ENCODE measurements at regions not wholly inside any gene's neighbourhood (a gene's known extent, or its start where the extent isn't known, plus 50 kb on each side); places are given as distances from the start of the nearest gene placed in this dataset.

DNA sequence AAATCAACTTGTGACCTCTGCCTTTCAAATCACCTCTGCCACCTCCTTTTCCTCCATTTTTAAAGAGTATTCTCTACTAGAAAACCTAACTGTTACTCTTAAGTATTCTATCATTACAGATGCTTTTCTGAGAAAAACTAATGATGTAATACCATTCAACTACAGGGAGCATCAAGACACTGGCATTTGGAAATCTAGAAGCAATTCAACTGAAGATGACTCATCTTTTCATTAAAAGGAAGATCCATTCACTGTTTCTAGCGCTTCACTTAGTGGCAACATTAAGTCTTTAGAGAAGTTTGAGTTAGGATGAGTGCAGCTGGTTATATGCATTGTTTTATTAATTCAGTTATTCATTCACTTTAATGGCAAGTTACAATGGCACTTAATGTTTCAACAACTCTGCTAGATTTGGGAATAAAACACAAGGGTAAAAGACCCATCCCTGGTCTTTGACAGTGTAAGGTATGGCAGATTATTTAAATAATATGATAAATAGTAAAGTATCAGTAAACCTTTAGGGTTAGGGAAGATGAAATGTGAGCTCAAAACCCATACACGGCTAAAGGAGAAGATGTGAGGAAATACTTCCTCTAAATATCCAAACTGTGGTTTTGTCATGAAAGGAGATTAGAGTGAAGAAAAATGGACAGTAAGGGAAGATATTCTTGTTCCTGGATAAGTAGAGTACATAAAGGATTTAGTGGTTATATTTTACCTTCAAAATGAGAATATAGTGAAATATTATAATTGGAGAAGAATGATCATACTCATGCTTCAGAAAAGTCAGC, 61.7 kb downstream of the KCNJ2 start:
- no peak overlapping the region for H3K4me3 ChIP-seq
- no peaks in the 10 kb centered on the region for H3K9me3 ChIP-seq
- H3K27ac ChIP-seq = no peak overlapping the region
- TF ChIP-seq, protein P1, sequence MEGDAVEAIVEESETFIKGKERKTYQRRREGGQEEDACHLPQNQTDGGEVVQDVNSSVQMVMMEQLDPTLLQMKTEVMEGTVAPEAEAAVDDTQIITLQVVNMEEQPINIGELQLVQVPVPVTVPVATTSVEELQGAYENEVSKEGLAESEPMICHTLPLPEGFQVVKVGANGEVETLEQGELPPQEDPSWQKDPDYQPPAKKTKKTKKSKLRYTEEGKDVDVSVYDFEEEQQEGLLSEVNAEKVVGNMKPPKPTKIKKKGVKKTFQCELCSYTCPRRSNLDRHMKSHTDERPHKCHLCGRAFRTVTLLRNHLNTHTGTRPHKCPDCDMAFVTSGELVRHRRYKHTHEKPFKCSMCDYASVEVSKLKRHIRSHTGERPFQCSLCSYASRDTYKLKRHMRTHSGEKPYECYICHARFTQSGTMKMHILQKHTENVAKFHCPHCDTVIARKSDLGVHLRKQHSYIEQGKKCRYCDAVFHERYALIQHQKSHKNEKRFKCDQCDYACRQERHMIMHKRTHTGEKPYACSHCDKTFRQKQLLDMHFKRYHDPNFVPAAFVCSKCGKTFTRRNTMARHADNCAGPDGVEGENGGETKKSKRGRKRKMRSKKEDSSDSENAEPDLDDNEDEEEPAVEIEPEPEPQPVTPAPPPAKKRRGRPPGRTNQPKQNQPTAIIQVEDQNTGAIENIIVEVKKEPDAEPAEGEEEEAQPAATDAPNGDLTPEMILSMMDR (IDR thresholded peaks at IDR 0.05) = no peak
- H3K36me3 ChIP-seq = no peaks in the 10 kb centered on the region
- intact Hi-C loops (cut with DNase I) = no loop called here
- no peaks in the 10 kb centered on the region for H3K4me1 ChIP-seq
- no peak for DNase-seq (ENCODE audit: low spot score in 2 of 2)
- H3K27me3 ChIP-seq = no peaks in the 10 kb centered on the region

DNA sequence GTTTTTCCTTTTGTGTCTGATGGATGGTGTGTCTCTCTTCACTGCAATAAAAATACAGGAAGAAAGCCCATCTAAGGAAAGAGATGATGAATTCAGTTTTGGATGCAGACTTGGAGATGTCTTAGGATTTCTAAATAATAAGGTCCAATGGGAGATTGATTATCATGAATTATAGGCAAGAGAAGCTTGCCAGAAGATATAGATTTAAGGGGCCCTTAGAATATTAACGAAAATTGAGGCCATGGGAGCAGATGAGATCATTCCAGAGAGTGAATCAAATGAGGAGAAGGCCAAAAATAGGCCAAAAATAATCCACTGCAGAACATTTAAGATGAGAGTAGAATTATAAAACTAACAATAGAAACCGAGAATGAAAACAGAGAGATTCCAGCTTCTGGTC, 63.1 kb downstream of the KCNJ2 start:
- intact Hi-C loops (cut with DNase I) = no loop called here
- no peak for DNase-seq (ENCODE audit: low spot score in 2 of 2)
- Histone ChIP-seq H3K9me3 (no peaks in the 10 kb centered on the region), H3K27ac (no peak overlapping the region), H3K27me3 (no peaks in the 10 kb centered on the region), H3K36me3 (no peaks in the 10 kb centered on the region), H3K4me3 (no peak overlapping the region), H3K4me1 (no peaks in the 10 kb centered on the region)
- TF ChIP-seq, protein P1 (IDR thresholded peaks at IDR 0.05) = no peak

DNA sequence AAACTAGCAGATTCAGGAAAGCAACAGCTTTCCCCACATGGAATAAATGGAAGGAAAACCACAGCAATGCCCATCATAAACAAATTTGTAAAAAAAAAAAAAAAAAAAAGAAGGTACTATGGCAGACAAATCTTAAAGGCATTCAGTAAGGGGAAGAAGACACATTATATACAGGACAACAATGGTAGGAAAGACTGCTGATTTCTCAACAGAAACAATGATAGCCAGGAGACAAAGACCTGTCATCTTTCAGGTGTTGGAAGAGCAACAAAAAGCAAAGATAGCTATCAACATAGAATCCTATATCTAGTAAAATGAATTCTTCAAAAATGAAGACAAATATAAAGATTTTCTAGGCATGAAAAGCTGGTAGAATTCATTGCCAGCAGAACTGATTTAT, 65.9 kb downstream of the KCNJ2 start:
- H3K27ac ChIP-seq = no peak overlapping the region
- intact Hi-C loops (cut with DNase I) = no loop called here
- no peaks in the 10 kb centered on the region for H3K9me3 ChIP-seq
- no peaks in the 10 kb centered on the region for H3K4me1 ChIP-seq
- H3K27me3 ChIP-seq = no peaks in the 10 kb centered on the region
- H3K36me3 ChIP-seq = no peaks in the 10 kb centered on the region
- no peak overlapping the region for H3K4me3 ChIP-seq
- no peak for DNase-seq (ENCODE audit: low spot score in 2 of 2)
- TF ChIP-seq, protein P1 (IDR thresholded peaks at IDR 0.05) = no peak

DNA sequence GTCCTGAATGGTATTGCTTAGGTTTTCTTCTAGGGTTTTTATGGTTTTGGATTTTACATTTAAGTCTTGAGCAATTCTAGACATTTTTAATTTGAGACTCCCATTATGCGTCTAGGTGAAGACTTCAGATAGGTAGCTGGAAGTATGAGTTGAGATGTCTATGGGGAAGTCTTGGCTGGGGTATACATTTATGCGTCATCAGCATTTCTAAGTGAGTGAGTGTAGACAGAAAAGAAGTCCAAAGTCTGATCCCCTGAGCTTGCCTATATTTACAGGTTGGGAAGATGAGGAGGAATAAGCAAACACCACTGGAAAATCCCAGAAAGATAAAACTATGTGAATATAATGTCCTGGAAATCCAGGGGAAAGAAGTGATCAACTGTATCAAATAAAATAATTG, 68.9 kb downstream of the KCNJ2 start:
- H3K4me3 ChIP-seq = no peak overlapping the region
- H3K9me3 ChIP-seq = no peaks in the 10 kb centered on the region
- no peaks in the 10 kb centered on the region for H3K36me3 ChIP-seq
- no peaks in the 10 kb centered on the region for H3K27me3 ChIP-seq
- DNase-seq (ENCODE audit: low spot score in 2 of 2) = no peak
- intact Hi-C loops (cut with DNase I) = no loop called here
- H3K27ac ChIP-seq = no peak overlapping the region
- TF ChIP-seq, protein P1 (IDR thresholded peaks at IDR 0.05) = no peak
- H3K4me1 ChIP-seq = no peaks in the 10 kb centered on the region

DNA sequence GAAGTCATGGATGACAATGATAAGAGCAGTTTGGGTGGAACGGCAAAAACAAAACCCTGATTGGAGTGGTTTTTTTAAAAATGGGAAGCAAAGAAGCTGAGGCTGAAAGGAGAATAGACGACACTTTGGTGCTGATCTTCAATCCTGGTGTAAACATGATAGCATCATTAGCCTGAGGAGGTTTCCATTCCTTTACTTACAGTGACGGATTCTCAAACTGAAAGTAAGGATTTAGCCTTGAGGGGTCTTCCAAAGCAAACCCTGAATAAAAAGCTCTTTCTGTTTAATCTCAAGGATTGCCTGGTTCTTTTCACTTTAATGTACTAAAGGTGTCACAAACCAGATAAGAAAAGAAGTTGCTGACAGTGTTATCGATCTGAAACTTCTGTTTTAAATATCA, 69.3 kb downstream of the KCNJ2 start:
- TF ChIP-seq, protein P1 (IDR thresholded peaks at IDR 0.05) = no peak
- intact Hi-C loops (cut with DNase I) = no loop called here

More for the DNA sequence above, 69.3 kb downstream of the KCNJ2 start:
- H3K27ac ChIP-seq = no peak overlapping the region
- no peaks in the 10 kb centered on the region for H3K4me1 ChIP-seq
- H3K4me3 ChIP-seq = no peak overlapping the region
- H3K36me3 ChIP-seq = no peaks in the 10 kb centered on the region
- H3K27me3 ChIP-seq = no peaks in the 10 kb centered on the region
- H3K9me3 ChIP-seq = no peaks in the 10 kb centered on the region
- no peak for DNase-seq (ENCODE audit: low spot score in 2 of 2)
